Right lobe of liver (tissue), 4 donors: ENCODE measurements at regions not wholly inside any gene's neighbourhood (a gene's known extent, or its start where the extent isn't known, plus 50 kb on each side); places are given as distances from the start of the nearest gene placed in this dataset.

ENCODE experiments used
- POLR2A ChIP-seq: fragments of 450-650 bp; IDR thresholded peaks from one replicate; pipeline ENCODE4 v1.6.1; 2017; ENCODE audit warnings: antibody characterized with exemption, mild to moderate bottlenecking
- TF ChIP-seq, protein P1 (sequence below), 4 donors: fragments of 200-600 bp in 3 of 4; fragments of 450-650 bp in 1 of 4; IDR thresholded peaks; one replicate each; pipeline versions ENCODE4 v1.5.1 to v1.8.0; 2016 to 2022; ENCODE audit warnings: antibody characterized with exemption in 4 of 4, mild to moderate bottlenecking in 2 of 4
- donor health status: DM: no; HTN: no; CAD: no.
- donor health status: DM: no; HTN: no; CAD: no.
- donor health status: DM: no; HTN: yes; CAD: no.

DNA sequence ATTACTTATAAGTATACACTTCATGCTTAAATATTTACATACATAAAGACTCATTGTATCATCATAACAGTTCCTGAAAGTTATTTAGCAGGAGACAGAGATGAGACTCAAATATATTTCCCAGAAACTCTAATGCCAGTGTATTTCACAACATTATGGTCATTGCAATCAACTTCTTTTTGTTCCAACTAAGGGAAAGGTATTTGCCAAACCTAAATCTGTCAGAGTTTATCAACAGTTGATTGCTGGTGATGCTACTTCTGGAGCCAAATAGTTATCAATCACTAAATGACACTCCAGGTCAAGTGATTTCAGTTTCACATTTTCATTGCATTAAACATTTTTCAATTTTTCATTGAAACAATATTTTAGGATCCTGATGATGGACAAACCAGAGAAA, 72.1 kb upstream of the AVPR1A start:
- TF ChIP-seq, protein P1, sequence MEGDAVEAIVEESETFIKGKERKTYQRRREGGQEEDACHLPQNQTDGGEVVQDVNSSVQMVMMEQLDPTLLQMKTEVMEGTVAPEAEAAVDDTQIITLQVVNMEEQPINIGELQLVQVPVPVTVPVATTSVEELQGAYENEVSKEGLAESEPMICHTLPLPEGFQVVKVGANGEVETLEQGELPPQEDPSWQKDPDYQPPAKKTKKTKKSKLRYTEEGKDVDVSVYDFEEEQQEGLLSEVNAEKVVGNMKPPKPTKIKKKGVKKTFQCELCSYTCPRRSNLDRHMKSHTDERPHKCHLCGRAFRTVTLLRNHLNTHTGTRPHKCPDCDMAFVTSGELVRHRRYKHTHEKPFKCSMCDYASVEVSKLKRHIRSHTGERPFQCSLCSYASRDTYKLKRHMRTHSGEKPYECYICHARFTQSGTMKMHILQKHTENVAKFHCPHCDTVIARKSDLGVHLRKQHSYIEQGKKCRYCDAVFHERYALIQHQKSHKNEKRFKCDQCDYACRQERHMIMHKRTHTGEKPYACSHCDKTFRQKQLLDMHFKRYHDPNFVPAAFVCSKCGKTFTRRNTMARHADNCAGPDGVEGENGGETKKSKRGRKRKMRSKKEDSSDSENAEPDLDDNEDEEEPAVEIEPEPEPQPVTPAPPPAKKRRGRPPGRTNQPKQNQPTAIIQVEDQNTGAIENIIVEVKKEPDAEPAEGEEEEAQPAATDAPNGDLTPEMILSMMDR (IDR thresholded peaks at IDR 0.05): no peak
- no peak for TF ChIP-seq POLR2A
